ENCODE measurements at regions not wholly inside any gene's neighbourhood (a gene's known extent, or its start where the extent isn't known, plus 50 kb on each side); places are given as distances from the start of the nearest gene placed in this dataset.

- no peak for DNase-seq (ENCODE audit: low read depth in 1 of 2, low spot score in 1 of 2)
Measured at GRCh38 chr5:171712616-171713015, 73.0 kb upstream of the SMIM23 start.

DNA sequence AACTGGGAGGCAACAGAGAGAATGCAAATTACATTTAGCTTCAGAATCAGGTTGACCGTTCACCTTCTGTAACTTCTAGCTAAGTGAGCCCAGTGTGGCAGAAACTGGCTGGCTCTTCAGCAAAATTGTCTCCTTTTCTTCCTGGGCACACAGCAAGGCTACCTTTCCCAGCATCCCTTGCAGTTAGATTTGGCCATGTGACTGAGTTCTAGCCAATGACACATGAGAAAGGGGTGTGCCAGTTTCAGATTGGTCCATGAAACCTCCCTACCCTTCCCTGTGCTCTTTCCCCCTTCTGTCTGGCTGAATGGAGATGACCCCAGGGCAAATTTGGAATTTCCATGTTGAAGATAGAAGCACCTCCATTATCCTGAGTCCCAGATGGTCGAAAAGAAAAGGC is 72.5 kb upstream of the SMIM23 start:
- TF ChIP-seq POLR2AphosphoS5 (IDR thresholded peaks at IDR 0.05; ENCODE audit: low read depth) = no peak
- no peak for TF ChIP-seq REST (IDR thresholded peaks at IDR 0.05; ENCODE audit: insufficient replicate concordance, low read depth)
- TF ChIP-seq, protein P1, sequence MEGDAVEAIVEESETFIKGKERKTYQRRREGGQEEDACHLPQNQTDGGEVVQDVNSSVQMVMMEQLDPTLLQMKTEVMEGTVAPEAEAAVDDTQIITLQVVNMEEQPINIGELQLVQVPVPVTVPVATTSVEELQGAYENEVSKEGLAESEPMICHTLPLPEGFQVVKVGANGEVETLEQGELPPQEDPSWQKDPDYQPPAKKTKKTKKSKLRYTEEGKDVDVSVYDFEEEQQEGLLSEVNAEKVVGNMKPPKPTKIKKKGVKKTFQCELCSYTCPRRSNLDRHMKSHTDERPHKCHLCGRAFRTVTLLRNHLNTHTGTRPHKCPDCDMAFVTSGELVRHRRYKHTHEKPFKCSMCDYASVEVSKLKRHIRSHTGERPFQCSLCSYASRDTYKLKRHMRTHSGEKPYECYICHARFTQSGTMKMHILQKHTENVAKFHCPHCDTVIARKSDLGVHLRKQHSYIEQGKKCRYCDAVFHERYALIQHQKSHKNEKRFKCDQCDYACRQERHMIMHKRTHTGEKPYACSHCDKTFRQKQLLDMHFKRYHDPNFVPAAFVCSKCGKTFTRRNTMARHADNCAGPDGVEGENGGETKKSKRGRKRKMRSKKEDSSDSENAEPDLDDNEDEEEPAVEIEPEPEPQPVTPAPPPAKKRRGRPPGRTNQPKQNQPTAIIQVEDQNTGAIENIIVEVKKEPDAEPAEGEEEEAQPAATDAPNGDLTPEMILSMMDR (IDR thresholded peaks at IDR 0.05; ENCODE audit: insufficient read depth, low read length) = no peak
- no peak for TF ChIP-seq GABPA (IDR thresholded peaks at IDR 0.05; ENCODE audit: low read depth)
- no peak for TF ChIP-seq SPI1 (IDR thresholded peaks at IDR 0.05; ENCODE audit: borderline replicate concordance, low read depth)
- no peaks in the 10 kb centered on the region for H3K27me3 ChIP-seq (ENCODE audit: insufficient read depth, poor library complexity, severe bottlenecking)
- no peak overlapping the region for H3K27ac ChIP-seq (replicated peaks)
- no peak for DNase-seq (ENCODE audit: low read depth in 1 of 2, low spot score in 1 of 2)
- H3K4me3 ChIP-seq (replicated peaks; ENCODE audit: insufficient read depth, low read length) = no peak overlapping the region

More at GRCh38 chr5:171712616-171713015, 73.0 kb upstream of the SMIM23 start:
- H3K27me3 ChIP-seq (ENCODE audit: insufficient read depth, poor library complexity, severe bottlenecking) = no peaks in the 10 kb centered on the region
- TF ChIP-seq POLR2AphosphoS5 (IDR thresholded peaks at IDR 0.05; ENCODE audit: low read depth) = no peak
- no peak for TF ChIP-seq REST (IDR thresholded peaks at IDR 0.05; ENCODE audit: insufficient replicate concordance, low read depth)
- no peak for TF ChIP-seq GABPA (IDR thresholded peaks at IDR 0.05; ENCODE audit: low read depth)
- TF ChIP-seq SPI1 (IDR thresholded peaks at IDR 0.05; ENCODE audit: borderline replicate concordance, low read depth) = no peak
- TF ChIP-seq, protein P1 (IDR thresholded peaks at IDR 0.05; ENCODE audit: insufficient read depth, low read length) = no peak
- no peak overlapping the region for H3K4me3 ChIP-seq (replicated peaks; ENCODE audit: insufficient read depth, low read length)
- H3K27ac ChIP-seq (replicated peaks) = no peak overlapping the region

GRCh38 chr5:171714261-171714660 is 71.4 kb upstream of the SMIM23 start:
- no peak for DNase-seq (ENCODE audit: low read depth in 1 of 2, low spot score in 1 of 2)
- H3K27me3 ChIP-seq (ENCODE audit: insufficient read depth, poor library complexity, severe bottlenecking) = no peaks in the 10 kb centered on the region
- no peak overlapping the region for H3K27ac ChIP-seq (replicated peaks)
- no peak overlapping the region for H3K4me3 ChIP-seq (replicated peaks; ENCODE audit: insufficient read depth, low read length)
- TF ChIP-seq POLR2AphosphoS5 (IDR thresholded peaks at IDR 0.05; ENCODE audit: low read depth) = no peak
- no peak for TF ChIP-seq REST (IDR thresholded peaks at IDR 0.05; ENCODE audit: insufficient replicate concordance, low read depth)
- TF ChIP-seq, protein P1 (IDR thresholded peaks at IDR 0.05; ENCODE audit: insufficient read depth, low read length) = no peak
- no peak for TF ChIP-seq SPI1 (IDR thresholded peaks at IDR 0.05; ENCODE audit: borderline replicate concordance, low read depth)
- TF ChIP-seq GABPA (IDR thresholded peaks at IDR 0.05; ENCODE audit: low read depth) = no peak

Measured in HL-60 (cell line).